ENCODE measurements at regions not wholly inside any gene's neighbourhood (a gene's known extent, or its start where the extent isn't known, plus 50 kb on each side); places are given as distances from the start of the nearest gene placed in this dataset.

- DNase-seq (ENCODE audit: low spot score): no peak
- FAIRE-seq: no peak
Measured at GRCh38 chr2:217749008-217749407, 253.8 kb downstream of the TNS1 start.

GRCh38 chr2:217746808-217747207 lies 256.0 kb downstream of the TNS1 start:
- FAIRE-seq (no peak), DNase-seq (ENCODE audit: low spot score) (no peak)

- FAIRE-seq: no peak
- no peak for DNase-seq (ENCODE audit: low spot score)
Measured at GRCh38 chr2:217743966-217744761, 258.6 kb downstream of the TNS1 start.

- no peak for DNase-seq (ENCODE audit: low spot score)
- FAIRE-seq: no peak
Measured at GRCh38 chr2:217743407-217743806, 259.4 kb downstream of the TNS1 start.

GRCh38 chr2:217742841-217743240 lies 260.0 kb downstream of the TNS1 start:
- FAIRE-seq: no peak
- no peak for DNase-seq (ENCODE audit: low spot score)

GRCh38 chr2:217742276-217742675 lies 260.5 kb downstream of the TNS1 start:
- no peak for FAIRE-seq

GRCh38 chr2:217741381-217741955 lies 261.3 kb downstream of the TNS1 start:
- FAIRE-seq (no peak), DNase-seq (ENCODE audit: low spot score) (no peak)

More at GRCh38 chr2:217742276-217742675, 260.5 kb downstream of the TNS1 start:
- DNase-seq (ENCODE audit: low spot score): no peak

- DNase-seq (ENCODE audit: low spot score) (no peak), FAIRE-seq (no peak)
Measured at GRCh38 chr2:217740756-217741155, 262.0 kb downstream of the TNS1 start.

GRCh38 chr2:217740178-217740577 lies 262.6 kb downstream of the TNS1 start:
- DNase-seq (ENCODE audit: low spot score) (no peak), FAIRE-seq (no peak)

- FAIRE-seq (no peak), DNase-seq (ENCODE audit: low spot score) (no peak)
Measured at GRCh38 chr2:217739741-217740140, 263.1 kb downstream of the TNS1 start.

GRCh38 chr2:217738061-217738460 lies 264.7 kb downstream of the TNS1 start:
- DNase-seq (ENCODE audit: low spot score) (no peak), FAIRE-seq (no peak)

- DNase-seq (ENCODE audit: low spot score): no peak
- no peak for FAIRE-seq
Measured at GRCh38 chr2:217736776-217737550, 265.8 kb downstream of the TNS1 start.

GRCh38 chr2:217735899-217736298 lies 266.9 kb downstream of the TNS1 start:
- FAIRE-seq: no peak
- no peak for DNase-seq (ENCODE audit: low spot score)

GRCh38 chr2:217735034-217735433 lies 267.8 kb downstream of the TNS1 start:
- no peak for FAIRE-seq

GRCh38 chr2:217733461-217733860 lies 269.3 kb downstream of the TNS1 start:
- DNase-seq (ENCODE audit: low spot score) (no peak), FAIRE-seq (no peak)

More at GRCh38 chr2:217735034-217735433, 267.8 kb downstream of the TNS1 start:
- DNase-seq (ENCODE audit: low spot score): no peak

GRCh38 chr2:217732992-217733391 lies 269.8 kb downstream of the TNS1 start:
- no peak for FAIRE-seq
- no peak for DNase-seq (ENCODE audit: low spot score)

- no peak for FAIRE-seq
- no peak for DNase-seq (ENCODE audit: low spot score)
Measured at GRCh38 chr2:217731805-217732204, 271.0 kb downstream of the TNS1 start.

- no peak for FAIRE-seq
- DNase-seq (ENCODE audit: low spot score): no peak
Measured at GRCh38 chr2:217729421-217730053, 273.3 kb downstream of the TNS1 start.

- no peak for FAIRE-seq
- no peak for DNase-seq (ENCODE audit: low spot score)
Measured at GRCh38 chr2:217727801-217728200, 275.0 kb downstream of the TNS1 start.

- DNase-seq (ENCODE audit: low spot score) (no peak), FAIRE-seq (no peak)
Measured at GRCh38 chr2:217725409-217725808, 277.4 kb downstream of the TNS1 start.

- DNase-seq (ENCODE audit: low spot score) (no peak), FAIRE-seq (no peak)
Measured at GRCh38 chr2:217724471-217724870, 278.3 kb downstream of the TNS1 start.

- DNase-seq (ENCODE audit: low spot score): no peak
- FAIRE-seq: no peak
Measured at GRCh38 chr2:217723981-217724380, 278.8 kb downstream of the TNS1 start.
